ENCODE measurements at regions not wholly inside any gene's neighbourhood (a gene's known extent, or its start where the extent isn't known, plus 50 kb on each side); places are given as distances from the start of the nearest gene placed in this dataset.
"Not testable (repeated sequence)": the region's sequence is repeated elsewhere in the genome, so short reads cannot be mapped to it uniquely, and the experiment has no call there.

DNA sequence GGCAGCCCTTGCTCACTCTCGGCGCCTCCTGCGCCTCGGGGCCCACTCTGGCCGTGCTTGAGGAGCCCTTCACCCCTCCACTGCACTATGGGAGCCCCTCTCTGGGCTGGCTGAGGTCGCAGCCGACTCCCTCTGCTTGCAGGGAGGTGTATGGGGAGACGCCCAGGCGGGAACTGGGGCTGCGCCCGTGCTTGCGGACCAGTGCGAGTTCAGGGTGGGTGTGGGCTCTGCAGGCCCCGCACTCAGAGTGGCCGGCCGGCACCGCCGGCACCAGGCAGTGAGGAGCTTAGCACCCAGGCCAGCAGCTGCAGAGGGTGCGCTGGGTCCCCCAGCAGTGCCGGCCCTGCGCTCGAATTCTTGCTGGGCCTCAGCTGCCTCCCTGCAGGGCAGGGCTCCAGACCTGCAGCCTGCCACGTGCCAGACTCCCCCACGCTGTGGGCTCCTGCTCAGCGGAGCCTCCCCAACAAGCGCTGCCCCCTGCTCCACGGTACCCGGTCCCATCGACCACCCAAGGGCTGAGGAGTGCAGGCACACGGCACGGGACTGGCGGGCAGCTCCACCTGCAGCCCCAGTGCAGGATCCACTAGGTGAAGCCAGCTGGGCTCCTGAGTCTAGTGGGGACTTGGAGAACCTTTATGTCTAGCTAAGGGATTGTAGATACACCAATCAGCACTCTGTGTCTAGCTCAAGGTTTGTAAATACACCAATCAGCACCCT, 54.0 kb upstream of the WWC2 start:
- DNase-seq (ENCODE audit: low spot score); H4K20me1 ChIP-seq (ENCODE audit: insufficient read depth, poor library complexity, severe bottlenecking); H3K27me3 ChIP-seq; H3K36me3 ChIP-seq (replicated peaks; ENCODE audit: insufficient read depth, low read depth); H3K27ac ChIP-seq; H2AFZ ChIP-seq; H3K9me2 ChIP-seq (replicated peaks; ENCODE audit: insufficient read depth); H3K79me2 ChIP-seq; H3K9me3 ChIP-seq (ENCODE audit: low read depth); H3K4me3 ChIP-seq; H3K4me1 ChIP-seq (ENCODE audit: insufficient read depth); H3K4me2 ChIP-seq: not testable (repeated sequence)
- 95% methylated on average over 31 of the region's 32 CpGs for WGBS (ENCODE audit: low lambda C conversion rate, missing lambda C conversion rate)

DNA sequence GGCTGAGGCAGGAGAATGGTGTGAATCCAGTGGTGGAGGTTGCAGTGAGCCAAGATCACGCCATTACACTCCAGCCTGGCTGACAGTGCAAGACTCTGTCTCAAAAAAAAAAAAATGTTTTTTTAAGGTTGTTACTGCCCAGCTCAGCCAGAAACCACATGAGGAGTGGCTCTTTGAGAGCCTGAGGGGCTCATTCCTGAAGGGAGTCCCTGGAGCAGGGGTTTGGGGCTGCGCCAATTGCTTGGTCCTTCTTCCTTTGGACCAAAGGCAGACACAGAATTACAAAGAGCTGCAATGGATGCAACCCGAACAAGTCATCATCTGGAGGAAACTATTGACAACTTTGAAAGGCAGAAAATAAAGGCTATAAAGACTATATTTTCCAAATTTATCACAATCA, 60.6 kb upstream of the WWC2 start:
- Histone ChIP-seq H3K4me1 (ENCODE audit: insufficient read depth) (no peaks in the 10 kb centered on the region), H2AFZ (no peak overlapping the region), H3K36me3 (replicated peaks; ENCODE audit: insufficient read depth, low read depth) (no peaks in the 10 kb centered on the region), H3K4me3 (no peak overlapping the region), H3K27me3 (no peaks in the 10 kb centered on the region), H4K20me1 (ENCODE audit: insufficient read depth, poor library complexity, severe bottlenecking) (no peaks in the 10 kb centered on the region), H3K4me2 (no peak overlapping the region), H3K9me3 (ENCODE audit: low read depth) (no peaks in the 10 kb centered on the region), H3K79me2 (no peaks in the 10 kb centered on the region), H3K9me2 (replicated peaks; ENCODE audit: insufficient read depth) (no peaks in the 10 kb centered on the region), H3K27ac (no peak overlapping the region)
- DNase-seq (ENCODE audit: low spot score): no peak
- WGBS (ENCODE audit: low lambda C conversion rate, missing lambda C conversion rate): 91% methylated on average over 3 of the region's 3 CpGs
- TF ChIP-seq, protein P1, sequence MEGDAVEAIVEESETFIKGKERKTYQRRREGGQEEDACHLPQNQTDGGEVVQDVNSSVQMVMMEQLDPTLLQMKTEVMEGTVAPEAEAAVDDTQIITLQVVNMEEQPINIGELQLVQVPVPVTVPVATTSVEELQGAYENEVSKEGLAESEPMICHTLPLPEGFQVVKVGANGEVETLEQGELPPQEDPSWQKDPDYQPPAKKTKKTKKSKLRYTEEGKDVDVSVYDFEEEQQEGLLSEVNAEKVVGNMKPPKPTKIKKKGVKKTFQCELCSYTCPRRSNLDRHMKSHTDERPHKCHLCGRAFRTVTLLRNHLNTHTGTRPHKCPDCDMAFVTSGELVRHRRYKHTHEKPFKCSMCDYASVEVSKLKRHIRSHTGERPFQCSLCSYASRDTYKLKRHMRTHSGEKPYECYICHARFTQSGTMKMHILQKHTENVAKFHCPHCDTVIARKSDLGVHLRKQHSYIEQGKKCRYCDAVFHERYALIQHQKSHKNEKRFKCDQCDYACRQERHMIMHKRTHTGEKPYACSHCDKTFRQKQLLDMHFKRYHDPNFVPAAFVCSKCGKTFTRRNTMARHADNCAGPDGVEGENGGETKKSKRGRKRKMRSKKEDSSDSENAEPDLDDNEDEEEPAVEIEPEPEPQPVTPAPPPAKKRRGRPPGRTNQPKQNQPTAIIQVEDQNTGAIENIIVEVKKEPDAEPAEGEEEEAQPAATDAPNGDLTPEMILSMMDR (IDR thresholded peaks at IDR 0.05; ENCODE audit: poor library complexity): no peak
- no peak for TF ChIP-seq EZH2phosphoT487 (IDR thresholded peaks at IDR 0.05; ENCODE audit: low read depth, severe bottlenecking, unreplicated experiment)
- TF ChIP-seq EZH2 (IDR thresholded peaks at IDR 0.05; ENCODE audit: borderline replicate concordance): no peak

DNA sequence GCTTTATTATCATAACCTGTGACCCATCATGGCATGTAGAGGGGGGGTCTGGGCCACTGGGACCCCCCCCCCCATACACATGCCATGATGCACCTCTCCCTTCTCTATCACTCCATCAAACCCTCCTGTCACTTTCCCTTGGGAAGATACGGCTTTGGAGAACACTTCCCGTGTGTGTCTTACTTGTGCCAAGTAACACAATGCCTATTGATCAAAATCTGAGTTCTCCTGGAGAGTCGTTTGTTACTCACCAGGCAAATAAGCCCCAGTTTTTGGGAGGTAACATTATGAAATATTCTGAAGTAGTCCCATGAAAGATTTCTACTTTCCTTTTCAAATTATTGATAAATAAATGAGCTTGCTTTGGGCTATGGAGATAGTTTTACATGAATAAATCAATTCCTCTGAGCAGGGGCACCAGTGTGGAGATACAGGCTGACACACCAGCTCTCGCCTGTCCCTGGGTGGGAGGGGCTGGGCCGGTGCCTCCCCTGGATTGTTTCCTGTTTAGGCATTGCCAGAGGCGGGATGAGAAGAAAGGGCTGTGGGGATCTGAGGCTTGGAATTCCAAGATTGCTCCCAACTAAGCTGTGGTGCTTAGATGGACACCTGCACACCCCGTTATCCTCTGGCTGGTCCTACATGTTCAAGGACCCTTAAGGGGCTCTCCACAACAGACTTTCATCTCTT, 63.2 kb upstream of the WWC2 start:
- DNase-seq (ENCODE audit: low spot score): no peak
- no peak overlapping the region for H2AFZ ChIP-seq
- no peaks in the 10 kb centered on the region for H3K36me3 ChIP-seq (replicated peaks; ENCODE audit: insufficient read depth, low read depth)
- H3K4me1 ChIP-seq (ENCODE audit: insufficient read depth): no peaks in the 10 kb centered on the region
- H3K9me3 ChIP-seq (ENCODE audit: low read depth): no peaks in the 10 kb centered on the region
- H3K9me2 ChIP-seq (replicated peaks; ENCODE audit: insufficient read depth): no peaks in the 10 kb centered on the region
- no peaks in the 10 kb centered on the region for H3K27me3 ChIP-seq
- 66% methylated on average over 6 of the region's 7 CpGs for WGBS (ENCODE audit: low lambda C conversion rate, missing lambda C conversion rate)
- no peak for TF ChIP-seq EZH2phosphoT487 (IDR thresholded peaks at IDR 0.05; ENCODE audit: low read depth, severe bottlenecking, unreplicated experiment)
- no peak for TF ChIP-seq EZH2 (IDR thresholded peaks at IDR 0.05; ENCODE audit: borderline replicate concordance)
- TF ChIP-seq, protein P1 (IDR thresholded peaks at IDR 0.05; ENCODE audit: poor library complexity): no peak
- H3K27ac ChIP-seq: no peak overlapping the region
- H4K20me1 ChIP-seq (ENCODE audit: insufficient read depth, poor library complexity, severe bottlenecking): no peaks in the 10 kb centered on the region
- no peaks in the 10 kb centered on the region for H3K79me2 ChIP-seq
- H3K4me2 ChIP-seq: no peak overlapping the region
- no peak overlapping the region for H3K4me3 ChIP-seq

DNA sequence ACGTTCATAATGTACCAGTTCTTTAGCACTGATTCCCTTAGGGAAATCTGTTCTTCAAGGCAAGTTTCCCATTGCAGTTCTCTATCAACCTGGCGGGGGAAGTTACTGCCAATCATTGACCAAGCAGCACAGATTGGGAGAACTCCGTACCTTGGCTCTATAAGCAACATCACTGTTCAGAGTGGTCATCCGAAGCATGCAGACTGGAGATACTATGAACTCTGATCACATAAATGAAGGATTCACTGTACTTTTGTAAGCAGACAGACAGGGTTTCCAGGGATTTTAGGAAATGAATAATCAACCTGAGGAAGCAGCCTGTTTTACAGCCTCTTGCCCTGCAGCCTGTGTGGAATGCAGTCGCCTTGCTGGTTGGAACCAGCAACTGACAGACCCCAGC, 63.8 kb upstream of the WWC2 start:
- TF ChIP-seq EZH2phosphoT487 (IDR thresholded peaks at IDR 0.05; ENCODE audit: low read depth, severe bottlenecking, unreplicated experiment) (no peak), EZH2 (IDR thresholded peaks at IDR 0.05; ENCODE audit: borderline replicate concordance) (no peak)
- TF ChIP-seq, protein P1 (IDR thresholded peaks at IDR 0.05; ENCODE audit: poor library complexity): no peak
- no peak for DNase-seq (ENCODE audit: low spot score)
- no peak overlapping the region for H2AFZ ChIP-seq

More for the DNA sequence above, 63.8 kb upstream of the WWC2 start:
- Histone ChIP-seq H3K9me2 (replicated peaks; ENCODE audit: insufficient read depth) (no peaks in the 10 kb centered on the region), H3K36me3 (replicated peaks; ENCODE audit: insufficient read depth, low read depth) (no peaks in the 10 kb centered on the region), H3K79me2 (no peaks in the 10 kb centered on the region), H3K27me3 (no peaks in the 10 kb centered on the region), H3K4me2 (no peak overlapping the region), H3K4me3 (no peak overlapping the region), H3K9me3 (ENCODE audit: low read depth) (no peaks in the 10 kb centered on the region), H3K27ac (no peak overlapping the region), H4K20me1 (ENCODE audit: insufficient read depth, poor library complexity, severe bottlenecking) (no peaks in the 10 kb centered on the region), H3K4me1 (ENCODE audit: insufficient read depth) (no peaks in the 10 kb centered on the region)
- 80% methylated on average over 5 of the region's 5 CpGs for WGBS (ENCODE audit: low lambda C conversion rate, missing lambda C conversion rate)
